Limb (tissue), 2 donors: ENCODE measurements at regions not wholly inside any gene's neighbourhood (a gene's known extent, or its start where the extent isn't known, plus 50 kb on each side); places are given as distances from the start of the nearest gene placed in this dataset.

Source experiments
- DNase-seq, 2 donors: peaks; one replicate each; pipeline ENCODE4 v3.0.0-alpha.2; 2016; ENCODE audit errors: extremely low spot score in 2 of 2

DNA sequence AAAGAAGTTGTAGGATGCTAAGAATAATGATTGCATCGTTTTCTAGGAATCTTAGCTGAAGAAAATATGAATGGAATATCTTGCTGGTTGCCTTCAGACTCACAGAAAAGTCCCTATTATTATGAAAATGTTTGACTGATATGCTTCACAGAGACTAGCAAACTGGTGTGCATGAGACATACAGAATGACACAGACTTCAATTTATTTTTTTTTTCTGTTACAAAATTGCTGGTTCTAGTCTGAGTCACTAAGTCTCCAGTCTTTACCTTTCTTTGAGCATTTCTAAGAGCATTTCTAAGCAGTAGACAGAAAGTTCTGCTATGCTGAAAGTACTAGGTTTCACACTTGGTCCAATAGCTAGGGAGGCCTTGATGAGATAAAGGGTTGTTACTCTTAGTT, 377.6 kb upstream of the ATP2B1 start:
- DNase-seq, result no peak

- DNase-seq, result no peak
Observed at GRCh38 chr12:90085494-90086274, 377.0 kb upstream of the ATP2B1 start.

GRCh38 chr12:90084018-90084417, 375.4 kb upstream of the ATP2B1 start:
- DNase-seq, result no peak

DNA sequence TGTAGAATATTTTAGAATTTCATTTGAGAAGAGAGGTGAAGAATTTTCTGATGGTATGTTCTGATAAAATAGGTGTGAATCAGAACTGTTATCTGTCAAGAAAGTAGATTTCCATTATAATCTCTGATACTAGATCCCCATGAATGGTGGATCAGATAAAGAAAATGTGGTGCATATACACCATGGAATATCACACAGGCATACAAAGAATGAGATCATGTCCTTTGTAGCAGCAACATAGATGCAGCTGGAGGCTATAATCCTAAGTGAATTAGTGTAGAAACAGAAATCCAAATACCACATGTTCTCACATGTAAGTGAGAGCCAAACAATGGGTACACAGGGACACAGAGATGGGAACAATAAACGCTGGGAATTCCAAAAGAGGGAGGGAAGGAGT, 372.0 kb upstream of the ATP2B1 start:
- DNase-seq, result no peak

GRCh38 chr12:90079529-90080210, 371.0 kb upstream of the ATP2B1 start:
- no peak for DNase-seq

- DNase-seq, result no peak
Observed at GRCh38 chr12:90078344-90078743, 369.7 kb upstream of the ATP2B1 start.

- no peak for DNase-seq
Observed at GRCh38 chr12:90077756-90078155, 369.1 kb upstream of the ATP2B1 start.

GRCh38 chr12:90076851-90077319, 368.2 kb upstream of the ATP2B1 start:
- DNase-seq, result no peak

GRCh38 chr12:90075685-90076084, 367.0 kb upstream of the ATP2B1 start:
- DNase-seq, result no peak

GRCh38 chr12:90074086-90074485, 365.4 kb upstream of the ATP2B1 start:
- no peak for DNase-seq

GRCh38 chr12:90071996-90072395, 363.4 kb upstream of the ATP2B1 start:
- no peak for DNase-seq

GRCh38 chr12:90069711-90070110, 361.1 kb upstream of the ATP2B1 start:
- no peak for DNase-seq

- DNase-seq, result no peak
Observed at GRCh38 chr12:90067791-90068190, 359.2 kb upstream of the ATP2B1 start.

DNA sequence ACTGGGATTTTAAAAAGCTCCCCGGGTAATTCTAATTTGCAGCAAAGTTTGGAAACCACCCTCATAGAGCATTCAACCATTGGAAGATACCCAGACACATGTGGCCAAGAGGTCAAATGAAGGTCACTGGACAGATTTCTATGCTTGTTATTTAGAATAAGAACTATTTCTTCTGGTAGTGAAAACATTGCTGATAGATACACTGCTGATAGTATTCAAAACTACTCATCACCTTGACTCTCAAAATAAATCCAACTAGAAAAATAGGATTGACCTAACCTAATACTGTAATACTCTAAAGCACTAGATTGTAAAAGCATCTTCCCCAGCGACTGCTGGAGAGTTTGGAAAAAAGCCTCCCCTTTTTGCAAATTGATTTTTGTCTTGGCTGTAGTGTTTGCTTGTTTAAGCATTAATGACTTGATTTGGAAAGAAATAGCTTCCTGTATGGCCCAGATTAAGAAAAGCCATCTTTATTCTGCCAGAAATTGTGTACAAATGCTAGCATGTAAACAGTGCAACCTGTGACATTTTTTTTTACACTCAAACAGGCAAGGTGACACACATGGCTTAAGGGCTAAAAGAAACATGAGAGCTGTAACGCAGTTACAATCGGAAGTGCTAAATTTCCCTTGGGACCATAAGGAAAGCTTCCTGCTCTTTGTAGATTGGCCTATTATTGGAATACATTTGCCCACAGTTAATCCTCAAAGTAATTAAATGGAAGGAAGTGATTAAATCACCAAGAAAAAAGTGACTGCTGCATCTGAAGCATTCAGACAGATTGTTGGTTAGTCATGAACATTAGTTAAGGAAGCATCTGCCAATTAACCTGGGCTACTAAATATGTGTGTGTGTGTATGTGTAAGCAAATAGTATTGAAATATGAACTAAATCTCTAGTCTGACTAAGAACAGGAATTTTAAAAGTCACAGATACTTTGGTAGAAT, 356.5 kb upstream of the ATP2B1 start:
- peak in 1 of 2 donors; percentile 59 for DNase-seq

DNA sequence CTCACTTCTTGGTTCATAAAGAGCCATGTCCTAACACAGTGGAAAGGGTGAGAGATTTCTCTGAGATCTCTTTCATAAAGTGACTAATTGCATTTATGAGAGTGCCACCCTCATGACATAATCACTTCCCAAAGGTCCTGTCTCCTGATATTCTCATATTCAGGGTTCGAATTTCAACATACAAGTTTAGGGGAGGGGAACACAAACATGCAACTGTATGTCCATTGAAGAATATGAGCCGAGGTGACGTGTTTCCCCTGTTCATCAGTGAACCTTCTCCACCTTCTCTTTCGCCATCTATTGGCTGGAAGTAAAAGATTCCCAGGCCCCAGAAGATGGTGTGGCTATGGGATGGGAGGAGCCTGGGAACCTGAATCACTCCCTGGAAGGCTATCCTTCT, 354.2 kb upstream of the ATP2B1 start:
- no peak for DNase-seq

- DNase-seq, result no peak
Observed at GRCh38 chr12:90061809-90062208, 353.2 kb upstream of the ATP2B1 start.

- DNase-seq, result no peak
Observed at GRCh38 chr12:90060031-90060430, 351.4 kb upstream of the ATP2B1 start.

DNA sequence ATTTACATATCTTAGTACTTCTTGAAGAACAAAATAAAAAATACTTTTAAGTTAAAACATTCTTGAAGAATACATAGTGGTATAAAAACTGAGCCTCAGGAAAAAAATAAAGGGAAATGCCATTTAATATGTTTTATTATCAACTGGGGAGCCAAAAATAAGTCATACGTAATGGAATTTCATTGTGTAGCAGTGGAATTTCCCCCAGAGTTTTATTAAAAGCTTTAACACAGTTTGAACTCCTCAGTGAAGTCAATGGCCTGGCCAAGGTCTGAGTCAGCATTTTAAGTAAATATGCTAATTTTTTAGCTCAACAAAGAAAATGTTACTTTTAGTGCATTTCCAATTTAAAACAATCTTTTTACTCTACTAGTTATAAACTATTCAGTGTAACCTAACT, 350.1 kb upstream of the ATP2B1 start:
- peak in 1 of 2 donors; percentile 69 for DNase-seq

DNA sequence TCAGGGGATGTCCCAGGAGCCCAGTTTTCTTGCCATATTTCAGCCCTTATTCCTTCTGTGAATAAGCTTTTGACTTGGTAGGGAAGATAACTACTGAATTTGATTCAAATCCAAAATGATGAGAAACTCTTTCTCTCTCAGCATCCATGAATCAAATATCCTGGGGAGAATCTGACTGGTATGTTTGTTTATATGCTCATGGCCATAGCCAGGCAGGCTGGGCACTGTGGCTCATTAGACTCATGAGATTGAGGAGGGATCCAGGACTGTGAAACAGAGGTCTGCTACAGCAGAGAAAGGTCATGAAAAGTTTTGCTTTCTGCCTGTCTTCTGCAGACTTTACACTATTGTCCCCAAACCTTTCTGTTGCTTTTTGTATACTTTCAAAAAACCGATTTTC, 346.4 kb upstream of the ATP2B1 start:
- no peak for DNase-seq

GRCh38 chr12:90048918-90049317, 340.3 kb upstream of the ATP2B1 start:
- no peak for DNase-seq

DNA sequence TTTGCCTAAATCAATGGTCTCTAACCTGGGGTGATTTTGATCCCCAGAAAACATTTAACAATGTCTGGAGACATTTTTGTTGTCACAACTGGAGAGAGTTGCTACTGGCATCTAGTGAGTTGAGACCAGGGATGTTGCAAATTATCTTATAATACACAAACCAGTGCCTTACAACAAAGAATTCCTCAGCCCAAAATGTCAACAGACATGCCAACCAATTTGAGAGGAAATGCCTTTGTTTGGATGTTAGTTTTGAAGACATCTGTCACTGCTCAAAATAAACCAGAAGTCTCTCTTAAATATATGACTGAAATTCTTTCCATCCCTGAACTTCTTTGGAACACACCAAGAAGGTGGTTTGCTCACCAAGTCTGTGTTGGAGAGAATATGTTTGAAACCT, 336.9 kb upstream of the ATP2B1 start:
- no peak for DNase-seq

DNA sequence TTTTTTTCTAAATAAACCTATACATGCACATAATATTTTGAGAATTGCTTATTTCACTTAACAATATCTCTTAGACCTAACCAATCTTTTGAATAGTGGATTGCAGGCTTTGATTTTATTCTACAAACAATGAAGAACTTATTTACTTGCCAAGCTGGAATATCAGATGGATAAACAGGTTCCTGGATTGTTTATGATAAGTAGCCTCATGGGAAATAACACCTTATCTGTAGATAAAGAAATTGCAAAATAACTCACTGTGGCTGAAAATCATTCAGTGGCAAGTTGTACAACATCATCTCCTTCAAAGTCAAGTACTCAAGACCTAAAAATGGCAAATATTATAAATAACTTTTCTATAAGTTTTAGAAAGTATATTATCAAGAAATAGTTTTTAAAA, 335.4 kb upstream of the ATP2B1 start:
- DNase-seq, result no peak
